ENCODE measurements at regions not wholly inside any gene's neighbourhood (a gene's known extent, or its start where the extent isn't known, plus 50 kb on each side); places are given as distances from the start of the nearest gene placed in this dataset.

DNA sequence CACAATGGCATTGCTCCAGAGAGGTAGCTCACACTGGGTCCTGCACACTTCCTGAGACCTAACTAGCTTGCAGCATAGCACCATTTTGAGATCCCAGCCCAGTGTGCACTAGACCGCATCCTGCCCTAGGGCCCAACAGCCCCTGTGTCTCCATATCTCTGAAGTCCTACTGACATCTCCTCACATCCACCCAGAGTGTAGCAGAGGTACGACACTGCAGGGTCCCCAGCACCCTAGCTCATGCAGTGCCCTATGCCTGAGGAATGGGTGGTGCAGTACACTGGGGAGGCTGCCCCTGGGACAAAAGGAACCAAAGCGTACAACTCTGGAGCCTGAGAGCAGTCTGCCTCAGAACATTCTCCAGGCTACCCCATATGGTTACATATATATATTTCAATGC is 111.4 kb upstream of the DEPDC1 start:
- H3K9ac ChIP-seq (ENCODE audit: low read depth in 1 of 2, low read length in 2 of 2), result no peak overlapping the region
- no peak for DNase-seq (ENCODE audit: low spot score)
- H3K27ac ChIP-seq (ENCODE audit: low read depth in 1 of 2, low read length in 2 of 2), result no peak overlapping the region
- H3K4me1 ChIP-seq (ENCODE audit: control insufficient read depth in 4 of 4, insufficient read depth in 4 of 4, low read length in 3 of 4), result no peaks in the 10 kb centered on the region
- peaks cover 0 to 5% (median 3%) of the 10 kb centered on the region in 4 donors for H3K9me3 ChIP-seq (ENCODE audit: control insufficient read depth in 4 of 4, low read length in 3 of 4)
- WGBS, result 91% methylated on average over 3 of the region's 3 CpGs
- H3K4me3 ChIP-seq (ENCODE audit: low read depth in 1 of 3, low read length in 3 of 3), result no peak overlapping the region
- no peaks in the 10 kb centered on the region for H3K27me3 ChIP-seq (ENCODE audit: control insufficient read depth in 4 of 4, insufficient read depth in 4 of 4, low read length in 3 of 4)
- H3K36me3 ChIP-seq (ENCODE audit: control insufficient read depth in 4 of 4, insufficient read depth in 3 of 4, low read depth in 1 of 4, low read length in 3 of 4), result no peaks in the 10 kb centered on the region
- no peak for TF ChIP-seq MAX (IDR thresholded peaks at IDR 0.05)
- no peak for TF ChIP-seq TAF1 (conservative IDR thresholded peaks at IDR 0.05)
- no peak for TF ChIP-seq SP1 (IDR thresholded peaks at IDR 0.05)
- TF ChIP-seq ZBTB33 (IDR thresholded peaks at IDR 0.05), result no peak
- no peak for TF ChIP-seq NR2F2 (IDR thresholded peaks at IDR 0.05)
- TF ChIP-seq JUND (IDR thresholded peaks at IDR 0.05), result no peak
- TF ChIP-seq CTCF (IDR thresholded peaks at IDR 0.05; ENCODE audit: low read depth, low read length, missing input control), result no peak
- no peak for TF ChIP-seq EGR1 (IDR thresholded peaks at IDR 0.05; ENCODE audit: low read depth in 2 of 2)
- TF ChIP-seq, protein P1, sequence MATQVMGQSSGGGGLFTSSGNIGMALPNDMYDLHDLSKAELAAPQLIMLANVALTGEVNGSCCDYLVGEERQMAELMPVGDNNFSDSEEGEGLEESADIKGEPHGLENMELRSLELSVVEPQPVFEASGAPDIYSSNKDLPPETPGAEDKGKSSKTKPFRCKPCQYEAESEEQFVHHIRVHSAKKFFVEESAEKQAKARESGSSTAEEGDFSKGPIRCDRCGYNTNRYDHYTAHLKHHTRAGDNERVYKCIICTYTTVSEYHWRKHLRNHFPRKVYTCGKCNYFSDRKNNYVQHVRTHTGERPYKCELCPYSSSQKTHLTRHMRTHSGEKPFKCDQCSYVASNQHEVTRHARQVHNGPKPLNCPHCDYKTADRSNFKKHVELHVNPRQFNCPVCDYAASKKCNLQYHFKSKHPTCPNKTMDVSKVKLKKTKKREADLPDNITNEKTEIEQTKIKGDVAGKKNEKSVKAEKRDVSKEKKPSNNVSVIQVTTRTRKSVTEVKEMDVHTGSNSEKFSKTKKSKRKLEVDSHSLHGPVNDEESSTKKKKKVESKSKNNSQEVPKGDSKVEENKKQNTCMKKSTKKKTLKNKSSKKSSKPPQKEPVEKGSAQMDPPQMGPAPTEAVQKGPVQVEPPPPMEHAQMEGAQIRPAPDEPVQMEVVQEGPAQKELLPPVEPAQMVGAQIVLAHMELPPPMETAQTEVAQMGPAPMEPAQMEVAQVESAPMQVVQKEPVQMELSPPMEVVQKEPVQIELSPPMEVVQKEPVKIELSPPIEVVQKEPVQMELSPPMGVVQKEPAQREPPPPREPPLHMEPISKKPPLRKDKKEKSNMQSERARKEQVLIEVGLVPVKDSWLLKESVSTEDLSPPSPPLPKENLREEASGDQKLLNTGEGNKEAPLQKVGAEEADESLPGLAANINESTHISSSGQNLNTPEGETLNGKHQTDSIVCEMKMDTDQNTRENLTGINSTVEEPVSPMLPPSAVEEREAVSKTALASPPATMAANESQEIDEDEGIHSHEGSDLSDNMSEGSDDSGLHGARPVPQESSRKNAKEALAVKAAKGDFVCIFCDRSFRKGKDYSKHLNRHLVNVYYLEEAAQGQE (IDR thresholded peaks at IDR 0.05), result no peak
- TF ChIP-seq, protein P2, sequence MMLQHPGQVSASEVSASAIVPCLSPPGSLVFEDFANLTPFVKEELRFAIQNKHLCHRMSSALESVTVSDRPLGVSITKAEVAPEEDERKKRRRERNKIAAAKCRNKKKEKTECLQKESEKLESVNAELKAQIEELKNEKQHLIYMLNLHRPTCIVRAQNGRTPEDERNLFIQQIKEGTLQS (IDR thresholded peaks at IDR 0.05), result no peak
- no peak for TF ChIP-seq HNF4A (conservative IDR thresholded peaks at IDR 0.05)
- no peak for TF ChIP-seq RXRA (IDR thresholded peaks at IDR 0.05)
- no peak for TF ChIP-seq HNF4G (IDR thresholded peaks at IDR 0.05)
- TF ChIP-seq RAD21 (IDR thresholded peaks at IDR 0.05), result no peak
- no peak for TF ChIP-seq YY1 (IDR thresholded peaks at IDR 0.05)
- no peak for TF ChIP-seq GABPA (IDR thresholded peaks at IDR 0.05 in 1 of 2, conservative IDR thresholded peaks at IDR 0.05 in 1 of 2)

DNA sequence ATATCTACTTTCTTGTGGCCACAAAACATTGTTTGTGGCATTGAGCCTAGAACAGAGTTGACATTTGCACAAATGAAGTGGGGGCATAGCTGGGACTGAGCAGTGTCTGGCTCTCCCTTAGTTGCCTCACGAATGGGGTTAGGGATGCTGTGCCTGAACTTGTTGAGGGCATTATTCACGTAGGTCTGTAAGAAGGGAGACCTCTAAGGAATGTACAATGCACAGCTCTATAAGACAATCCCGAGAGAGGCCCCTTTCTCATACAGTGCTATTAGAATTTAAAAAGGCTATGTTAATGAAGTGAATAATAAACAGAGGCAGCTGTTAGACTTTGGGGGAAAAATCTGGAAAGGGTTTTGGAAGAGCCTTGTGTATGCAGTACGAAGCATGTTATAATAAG is 118.4 kb upstream of the DEPDC1 start:
- Histone ChIP-seq H3K9ac (ENCODE audit: low read depth in 1 of 2, low read length in 2 of 2) (no peak overlapping the region), H3K27me3 (ENCODE audit: control insufficient read depth in 4 of 4, insufficient read depth in 4 of 4, low read length in 3 of 4) (no peaks in the 10 kb centered on the region), H3K36me3 (ENCODE audit: control insufficient read depth in 4 of 4, insufficient read depth in 3 of 4, low read depth in 1 of 4, low read length in 3 of 4) (no peaks in the 10 kb centered on the region), H3K4me3 (ENCODE audit: low read depth in 1 of 3, low read length in 3 of 3) (no peak overlapping the region), H3K27ac (ENCODE audit: low read depth in 1 of 2, low read length in 2 of 2) (no peak overlapping the region), H3K4me1 (ENCODE audit: control insufficient read depth in 4 of 4, insufficient read depth in 4 of 4, low read length in 3 of 4) (no peaks in the 10 kb centered on the region), H3K9me3 (ENCODE audit: control insufficient read depth in 4 of 4, low read length in 3 of 4) (peaks cover 0 to 6% (median 3%) of the 10 kb centered on the region in 4 donors)
- no peak for DNase-seq (ENCODE audit: low spot score)
- TF ChIP-seq NR2F2 (IDR thresholded peaks at IDR 0.05) (no peak), RAD21 (IDR thresholded peaks at IDR 0.05) (no peak), HNF4G (IDR thresholded peaks at IDR 0.05) (no peak), TAF1 (conservative IDR thresholded peaks at IDR 0.05) (no peak), ZBTB33 (IDR thresholded peaks at IDR 0.05) (no peak)
- TF ChIP-seq, protein P1 (IDR thresholded peaks at IDR 0.05), result no peak
- 69% methylated on average over 4 of the region's 4 CpGs for WGBS
